GM23338 (cell line): ENCODE measurements at regions not wholly inside any gene's neighbourhood (a gene's known extent, or its start where the extent isn't known, plus 50 kb on each side); places are given as distances from the start of the nearest gene placed in this dataset.

Experiments used
- ATAC-seq: fragments of 200-7000 bp; cut with Tn5 transposase; 3 replicates; pipeline ENCODE4 v1.9.1; 2020
- DNase-seq: peaks from one replicate; pipeline ENCODE4 v3.0.0-alpha.2; 2015; ENCODE audit warnings: low spot score
- H2AFZ ChIP-seq: fragments of 200-600 bp; sonication (generic); 2 replicates; pipeline ENCODE4 v1.8.0; 2016; ENCODE audit warnings: antibody characterized with exemption, mild to moderate bottlenecking, moderate library complexity
- H3F3A ChIP-seq: fragments of 200-600 bp; sonication (generic); replicated peaks from 2 replicates; pipeline ENCODE4 v1.8.0; 2017; ENCODE audit warnings: antibody characterized with exemption, mixed run types, low read depth
- H3K27ac ChIP-seq: fragments of 200-600 bp; sonication (generic); 2 replicates; pipeline ENCODE4 v1.6.1; 2016; ENCODE audit warnings: low read depth
- H3K27me3 ChIP-seq: fragments of 200-600 bp; sonication (generic); 2 replicates; pipeline ENCODE4 v1.8.0; 2016; ENCODE audit warnings: mild to moderate bottlenecking, mixed run types, moderate library complexity; ENCODE audit not compliant: insufficient read depth
- H3K36me3 ChIP-seq: fragments of 200-600 bp; sonication (generic); 2 replicates; pipeline ENCODE4 v1.8.0; 2016; ENCODE audit warnings: mild to moderate bottlenecking; ENCODE audit not compliant: insufficient read depth
- H3K4me1 ChIP-seq: fragments of 200-600 bp; sonication (generic); 2 replicates; pipeline ENCODE4 v1.8.0; 2016; ENCODE audit warnings: mild to moderate bottlenecking, moderate library complexity; ENCODE audit not compliant: insufficient read depth
- H3K4me2 ChIP-seq: fragments of 200-600 bp; sonication (generic); 2 replicates; pipeline ENCODE4 v1.7.1; 2017; ENCODE audit warnings: mixed run types
- H3K4me3 ChIP-seq: fragments of 200-600 bp; sonication (generic); 2 replicates; pipeline ENCODE4 v1.6.1; 2016; ENCODE audit warnings: mixed run types
- H3K79me2 ChIP-seq: fragments of 200-600 bp; sonication (generic); replicated peaks from 2 replicates; pipeline ENCODE4 v1.8.0; 2017; ENCODE audit warnings: mild to moderate bottlenecking; ENCODE audit not compliant: insufficient read depth
- H3K9me2 ChIP-seq: fragments of 200-600 bp; sonication (generic); 2 replicates; pipeline ENCODE4 v1.8.0; 2017; ENCODE audit not compliant: insufficient read depth
- H4K20me1 ChIP-seq: fragments of 200-600 bp; sonication (generic); replicated peaks from 2 replicates; pipeline ENCODE4 v1.8.0; 2017; ENCODE audit warnings: mild to moderate bottlenecking; ENCODE audit not compliant: insufficient read depth
- H3K27ac Mint-ChIP-seq: 2 replicates; pipeline ENCODE4 v1.8.0; 2020; ENCODE audit warnings: inconsistent platforms, mild to moderate bottlenecking, moderate library complexity, mixed read lengths
- H3K27me3 Mint-ChIP-seq: 3 replicates; pipeline ENCODE4 v1.8.0; 2022; ENCODE audit warnings: low read depth, mild to moderate bottlenecking, moderate library complexity, mixed read lengths, inconsistent platforms; ENCODE audit not compliant: insufficient read depth, poor library complexity
- H3K36me3 Mint-ChIP-seq: 3 replicates; pipeline ENCODE4 v1.8.0; 2021; ENCODE audit warnings: low read depth, mild to moderate bottlenecking, inconsistent platforms, moderate library complexity, mixed read lengths
- H3K4me1 Mint-ChIP-seq: 3 replicates; pipeline ENCODE4 v1.8.0; 2020; ENCODE audit warnings: mild to moderate bottlenecking, inconsistent platforms, mixed read lengths
- H3K4me3 Mint-ChIP-seq: 3 replicates; pipeline ENCODE4 v1.8.0; 2021; ENCODE audit warnings: moderate library complexity, mild to moderate bottlenecking, inconsistent platforms, mixed read lengths
- H3K9me3 Mint-ChIP-seq: 3 replicates; pipeline ENCODE4 v1.8.0; 2020; ENCODE audit warnings: moderate library complexity, mild to moderate bottlenecking, inconsistent platforms, mixed read lengths
- CTCF ChIP-seq, 2 experiments: fragments of 200-600 bp in 1 of 2; sonication (generic) in 1 of 2; conservative IDR thresholded peaks; 2 replicates each; pipeline versions ENCODE4 v1.5.1 to v1.6.1; 2016 to 2017; ENCODE audit warnings: antibody characterized with exemption in 2 of 2, low read depth in 2 of 2, mild to moderate bottlenecking in 2 of 2, moderate library complexity in 1 of 2
- ETS1 ChIP-seq: IDR thresholded peaks from 2 replicates; pipeline ENCODE4 v1.6.1; 2016; ENCODE audit warnings: antibody characterized with exemption
- EZH2 ChIP-seq: fragments of 200-600 bp; sonication (generic); IDR thresholded peaks from one replicate; pipeline ENCODE4 v1.8.0; 2017; ENCODE audit warnings: antibody characterized with exemption, mild to moderate bottlenecking, low read depth; ENCODE audit not compliant: unreplicated experiment
- EZH2phosphoT487 ChIP-seq: fragments of 200-600 bp; sonication (generic); IDR thresholded peaks from one replicate; pipeline ENCODE4 v1.8.1; 2018; ENCODE audit warnings: antibody characterized with exemption; ENCODE audit not compliant: unreplicated experiment
- NANOG ChIP-seq: IDR thresholded peaks from 2 replicates; pipeline ENCODE4 v1.6.1; 2016; ENCODE audit warnings: antibody characterized with exemption, borderline replicate concordance
- POLR2AphosphoS5 ChIP-seq: IDR thresholded peaks from 2 replicates; pipeline ENCODE4 v1.6.1; 2016; ENCODE audit warnings: antibody characterized with exemption, low read depth
- STAT1 ChIP-seq: IDR thresholded peaks from one replicate; pipeline ENCODE4 v1.6.1; 2016; ENCODE audit warnings: antibody characterized with exemption; ENCODE audit not compliant: unreplicated experiment
- ZNF114 ChIP-seq: fragments of 250-450 bp; sonication (Bioruptor Pico); IDR thresholded peaks from 2 replicates; pipeline ENCODE4 v1.5.0; 2020; ENCODE audit warnings: mild to moderate bottlenecking, moderate library complexity

GRCh38 chr17:12342161-12342560, 321.5 kb downstream of the MAP2K4 start (continued):
- TF ChIP-seq EZH2phosphoT487, result no peak
- TF ChIP-seq POLR2AphosphoS5, result no peak
- no peak for TF ChIP-seq ETS1
- no peak for TF ChIP-seq CTCF (conservative IDR thresholded peaks at IDR 0.05; ENCODE audit: low read depth in 2 of 2)
- no peak for TF ChIP-seq NANOG
- no peak for TF ChIP-seq ZNF114 (CRISPR knock-in tag)
- TF ChIP-seq STAT1, result no peak

- no peaks in the 10 kb centered on the region; the same call in 2 of the 3 replicates for H3K4me1 Mint-ChIP-seq
- no peak overlapping the region for H3K4me3 ChIP-seq
- no peaks in the 10 kb centered on the region for H3K27me3 ChIP-seq
- H3K27me3 Mint-ChIP-seq, result peaks cover 13% of the 10 kb centered on the region
- H3F3A ChIP-seq, result no peaks in the 10 kb centered on the region
- TF ChIP-seq CTCF (conservative IDR thresholded peaks at IDR 0.05; ENCODE audit: low read depth in 2 of 2) (peak; percentile 81 to 91), EZH2 (no peak)
- no peaks in the 10 kb centered on the region for H3K4me1 ChIP-seq
- H3K4me3 Mint-ChIP-seq, result no peak overlapping the region
- no peaks in the 10 kb centered on the region for H3K79me2 ChIP-seq
- ATAC-seq (peak; percentile 97), DNase-seq (peak; percentile 86)
- H3K36me3 Mint-ChIP-seq, result no peaks in the 10 kb centered on the region
- H3K9me3 Mint-ChIP-seq, result no peaks in the 10 kb centered on the region; the same call in 1 of the 3 replicates
- H2AFZ ChIP-seq, result peak overlapping the region; percentile 47; the same call in 1 of the 2 replicates
- no peaks in the 10 kb centered on the region for H3K36me3 ChIP-seq
- H4K20me1 ChIP-seq, result no peaks in the 10 kb centered on the region
- no peak overlapping the region for H3K27ac Mint-ChIP-seq
- no peak overlapping the region for H3K4me2 ChIP-seq
- no peaks in the 10 kb centered on the region; the same call in 1 of the 2 replicates for H3K9me2 ChIP-seq
- H3K27ac ChIP-seq, result no peak overlapping the region
These were observed 322.1 kb downstream of the MAP2K4 start for GRCh38 chr17:12342609-12343435.
